NT2/D1 (cell line): ENCODE measurements at regions not wholly inside any gene's neighbourhood (a gene's known extent, or its start where the extent isn't known, plus 50 kb on each side); places are given as distances from the start of the nearest gene placed in this dataset.

Source experiments
- SUZ12 ChIP-seq: IDR thresholded peaks from 2 replicates; pipeline ENCODE4 v1.6.1; 2011; ENCODE audit not compliant: insufficient read length, insufficient read depth; ENCODE audit errors: extremely low read depth
- YY1 ChIP-seq: IDR thresholded peaks from 2 replicates; pipeline ENCODE4 v1.6.1; 2011; ENCODE audit not compliant: insufficient read length, insufficient read depth
- ZNF274 ChIP-seq: IDR thresholded peaks from 2 replicates; pipeline ENCODE4 v1.6.1; 2011; ENCODE audit warnings: mild to moderate bottlenecking, low read depth, low read length

DNA sequence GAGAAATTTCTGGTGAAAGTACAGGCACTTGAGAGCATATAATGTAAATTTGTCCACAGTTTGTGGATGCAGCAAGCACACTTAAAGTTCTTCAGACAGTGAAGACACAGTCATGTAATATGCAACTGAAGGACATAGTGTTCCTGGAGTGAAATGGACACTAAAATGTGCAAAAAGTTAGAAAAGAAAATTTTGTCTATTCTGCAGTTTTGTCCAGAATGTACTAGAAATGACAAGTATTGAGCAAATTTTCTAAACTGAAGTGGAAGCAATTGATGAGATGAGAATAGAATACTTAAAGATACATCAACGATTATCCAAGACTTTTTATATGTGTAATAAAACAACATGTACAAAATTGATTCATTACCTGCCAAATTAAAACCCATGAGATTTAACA, 647.0 kb upstream of the IMPG1 start:
- TF ChIP-seq SUZ12 (no peak), YY1 (no peak), ZNF274 (no peak)
